ENCODE measurements at regions not wholly inside any gene's neighbourhood (a gene's known extent, or its start where the extent isn't known, plus 50 kb on each side); places are given as distances from the start of the nearest gene placed in this dataset.
A peak's percentile ranks its signal among the peaks of the same experiment; 100 is the strongest.

GRCh38 chr11:19519912-19520641 lies 192.6 kb upstream of the NAV2 start:
- DNase-seq (ENCODE audit: low spot score): no peak

- DNase-seq (ENCODE audit: low spot score): no peak
Observed at GRCh38 chr11:19519353-19519752, 193.3 kb upstream of the NAV2 start.

- no peak for DNase-seq (ENCODE audit: low spot score)
Observed at GRCh38 chr11:19513253-19513652, 199.4 kb upstream of the NAV2 start.

GRCh38 chr11:19512618-19513017 lies 200.0 kb upstream of the NAV2 start:
- no peak for DNase-seq (ENCODE audit: low spot score)

GRCh38 chr11:19511413-19512183 lies 201.0 kb upstream of the NAV2 start:
- DNase-seq (ENCODE audit: low spot score): no peak

- DNase-seq (ENCODE audit: low spot score): no peak
Observed at GRCh38 chr11:19511066-19511412, 201.6 kb upstream of the NAV2 start.

GRCh38 chr11:19510468-19510867 lies 202.2 kb upstream of the NAV2 start:
- DNase-seq (ENCODE audit: low spot score): peak; percentile 4

- DNase-seq (ENCODE audit: low spot score): no peak
Observed at GRCh38 chr11:19509215-19509614, 203.4 kb upstream of the NAV2 start.

- peak; percentile 50 for DNase-seq (ENCODE audit: low spot score)
Observed at GRCh38 chr11:19508165-19508564, 204.5 kb upstream of the NAV2 start.

GRCh38 chr11:19506816-19507486 lies 205.7 kb upstream of the NAV2 start:
- DNase-seq (ENCODE audit: low spot score): no peak

GRCh38 chr11:19502691-19503253 lies 209.9 kb upstream of the NAV2 start:
- no peak for DNase-seq (ENCODE audit: low spot score)

- no peak for DNase-seq (ENCODE audit: low spot score)
Observed at GRCh38 chr11:19501631-19502030, 211.0 kb upstream of the NAV2 start.

GRCh38 chr11:19499999-19500398 lies 212.6 kb upstream of the NAV2 start:
- DNase-seq (ENCODE audit: low spot score): peak; percentile 16

GRCh38 chr11:19499026-19499669 lies 213.5 kb upstream of the NAV2 start:
- peak; percentile 68 for DNase-seq (ENCODE audit: low spot score)

GRCh38 chr11:19493446-19494213 lies 219.0 kb upstream of the NAV2 start:
- no peak for DNase-seq (ENCODE audit: low spot score)

- DNase-seq (ENCODE audit: low spot score): no peak
Observed at GRCh38 chr11:19482319-19483100, 230.1 kb upstream of the NAV2 start.

GRCh38 chr11:19480540-19480939 lies 232.1 kb upstream of the NAV2 start:
- no peak for DNase-seq (ENCODE audit: low spot score)

GRCh38 chr11:19478891-19479290 lies 233.7 kb upstream of the NAV2 start:
- no peak for DNase-seq (ENCODE audit: low spot score)

GRCh38 chr11:19474954-19475721 lies 234.4 kb upstream of the E2F8 start:
- DNase-seq (ENCODE audit: low spot score): peak; percentile 7

- no peak for DNase-seq (ENCODE audit: low spot score)
Observed at GRCh38 chr11:19474211-19474610, 233.5 kb upstream of the E2F8 start.

Measured in kidney tubule cell (primary cell).